ENCODE measurements at regions not wholly inside any gene's neighbourhood (a gene's known extent, or its start where the extent isn't known, plus 50 kb on each side); places are given as distances from the start of the nearest gene placed in this dataset.

GRCh38 chr12:18946106-18946505 is 183.4 kb upstream of the PLEKHA5 start:
- Histone ChIP-seq H3K36me3 (no peaks in the 10 kb centered on the region), H3K4me3 (ENCODE audit: low read depth, low read length) (no peak overlapping the region), H3K27me3 (no peaks in the 10 kb centered on the region), H3K9me3 (no peaks in the 10 kb centered on the region), H3K4me1 (no peaks in the 10 kb centered on the region)
- TF ChIP-seq CTCF (IDR thresholded peaks at IDR 0.05; ENCODE audit: low read depth, low read length) = no peak
- DNase-seq = no peak

- Histone ChIP-seq H3K36me3 (no peaks in the 10 kb centered on the region), H3K27me3 (no peaks in the 10 kb centered on the region), H3K4me3 (ENCODE audit: low read depth, low read length) (no peak overlapping the region), H3K4me1 (peaks cover 3% of the 10 kb centered on the region; the same call in 1 of the 2 replicates), H3K9me3 (no peaks in the 10 kb centered on the region)
- no peak for DNase-seq
- no peak for TF ChIP-seq CTCF (IDR thresholded peaks at IDR 0.05; ENCODE audit: low read depth, low read length)
Measured at GRCh38 chr12:18951218-18951617, 178.3 kb upstream of the PLEKHA5 start.

- DNase-seq = no peak
- Histone ChIP-seq H3K4me3 (ENCODE audit: low read depth, low read length) (no peak overlapping the region), H3K36me3 (no peaks in the 10 kb centered on the region), H3K4me1 (peaks cover 3% of the 10 kb centered on the region; the same call in 1 of the 2 replicates), H3K27me3 (no peaks in the 10 kb centered on the region), H3K9me3 (no peaks in the 10 kb centered on the region)
- TF ChIP-seq CTCF (IDR thresholded peaks at IDR 0.05; ENCODE audit: low read depth, low read length) = no peak
Measured at GRCh38 chr12:18953505-18953904, 176.0 kb upstream of the PLEKHA5 start.

- Histone ChIP-seq H3K4me3 (ENCODE audit: low read depth, low read length) (no peak overlapping the region), H3K36me3 (no peaks in the 10 kb centered on the region), H3K4me1 (peaks cover 3% of the 10 kb centered on the region; the same call in 1 of the 2 replicates), H3K27me3 (no peaks in the 10 kb centered on the region), H3K9me3 (no peaks in the 10 kb centered on the region)
- no peak for DNase-seq
- no peak for TF ChIP-seq CTCF (IDR thresholded peaks at IDR 0.05; ENCODE audit: low read depth, low read length)
Measured at GRCh38 chr12:18955594-18955993, 173.9 kb upstream of the PLEKHA5 start.

- Histone ChIP-seq H3K9me3 (no peaks in the 10 kb centered on the region), H3K27me3 (no peaks in the 10 kb centered on the region), H3K4me3 (ENCODE audit: low read depth, low read length) (no peak overlapping the region), H3K4me1 (no peaks in the 10 kb centered on the region), H3K36me3 (no peaks in the 10 kb centered on the region)
- no peak for TF ChIP-seq CTCF (IDR thresholded peaks at IDR 0.05; ENCODE audit: low read depth, low read length)
- DNase-seq = no peak
Measured at GRCh38 chr12:18965203-18965602, 164.3 kb upstream of the PLEKHA5 start.

GRCh38 chr12:18966954-18967353 is 162.6 kb upstream of the PLEKHA5 start:
- no peaks in the 10 kb centered on the region for H3K9me3 ChIP-seq
- no peaks in the 10 kb centered on the region for H3K36me3 ChIP-seq
- no peaks in the 10 kb centered on the region for H3K27me3 ChIP-seq
- no peak overlapping the region for H3K4me3 ChIP-seq (ENCODE audit: low read depth, low read length)
- TF ChIP-seq CTCF (IDR thresholded peaks at IDR 0.05; ENCODE audit: low read depth, low read length) = no peak
- no peak for DNase-seq
- H3K4me1 ChIP-seq = no peaks in the 10 kb centered on the region
